NCI-H2196 (cell line): ENCODE measurements at regions not wholly inside any gene's neighbourhood (a gene's known extent, or its start where the extent isn't known, plus 50 kb on each side); places are given as distances from the start of the nearest gene placed in this dataset.
"Not testable (repeated sequence)": the region's sequence is repeated elsewhere in the genome, so short reads cannot be mapped to it uniquely, and the experiment has no call there.

Experiments used
- DNase-seq: peaks from one replicate; lab custom pipeline; 2025; ENCODE audit not compliant: unreplicated experiment; lab: John Stamatoyannopoulos, UW

- DNase-seq: not testable (repeated sequence)
These were observed 109.8 kb downstream of the OTOP1 start for GRCh38 chr4:4116901-4117300.

- not testable (repeated sequence) for DNase-seq
These were observed 92.4 kb downstream of the OTOP1 start for GRCh38 chr4:4134368-4134767.

- DNase-seq: not testable (repeated sequence)
These were observed 90.1 kb downstream of the OTOP1 start for GRCh38 chr4:4136621-4137020.
